ENCODE measurements at regions not wholly inside any gene's neighbourhood (a gene's known extent, or its start where the extent isn't known, plus 50 kb on each side); places are given as distances from the start of the nearest gene placed in this dataset.

DNA sequence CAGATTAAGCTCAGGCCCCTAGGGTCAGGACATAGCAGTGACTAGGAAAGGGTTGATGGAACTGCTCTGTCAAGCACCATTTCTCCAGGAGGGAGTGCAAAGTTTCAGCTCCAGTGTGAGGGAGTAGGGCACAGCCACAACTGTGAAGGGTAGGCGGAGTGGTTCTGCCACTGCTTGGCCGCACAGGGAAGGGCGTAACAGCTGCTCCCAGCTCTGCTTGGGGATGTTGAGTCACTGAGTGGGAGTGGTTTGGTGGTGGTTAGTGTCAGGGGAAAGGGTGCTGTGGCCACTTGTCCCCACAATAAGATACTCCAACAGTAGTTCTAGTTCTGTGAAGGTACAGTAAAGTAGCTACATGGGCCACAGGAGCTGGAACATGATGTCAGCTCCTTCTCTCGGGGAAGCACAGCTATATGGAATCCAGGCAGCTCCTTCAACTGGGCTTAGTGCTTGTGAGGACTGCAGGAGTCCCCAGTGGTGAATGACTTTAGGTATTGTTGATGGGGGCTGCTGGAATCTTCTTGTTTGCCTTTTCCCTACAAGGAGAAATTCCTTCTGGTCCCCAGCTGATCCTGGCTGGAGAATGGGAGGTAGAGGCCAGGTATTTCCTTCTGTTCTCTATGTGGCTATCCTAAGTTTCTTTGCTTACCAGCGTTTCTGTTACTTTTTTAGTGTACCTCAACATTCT is 314.5 kb downstream of the SPATA31D1 start:
- TF ChIP-seq, protein P1, sequence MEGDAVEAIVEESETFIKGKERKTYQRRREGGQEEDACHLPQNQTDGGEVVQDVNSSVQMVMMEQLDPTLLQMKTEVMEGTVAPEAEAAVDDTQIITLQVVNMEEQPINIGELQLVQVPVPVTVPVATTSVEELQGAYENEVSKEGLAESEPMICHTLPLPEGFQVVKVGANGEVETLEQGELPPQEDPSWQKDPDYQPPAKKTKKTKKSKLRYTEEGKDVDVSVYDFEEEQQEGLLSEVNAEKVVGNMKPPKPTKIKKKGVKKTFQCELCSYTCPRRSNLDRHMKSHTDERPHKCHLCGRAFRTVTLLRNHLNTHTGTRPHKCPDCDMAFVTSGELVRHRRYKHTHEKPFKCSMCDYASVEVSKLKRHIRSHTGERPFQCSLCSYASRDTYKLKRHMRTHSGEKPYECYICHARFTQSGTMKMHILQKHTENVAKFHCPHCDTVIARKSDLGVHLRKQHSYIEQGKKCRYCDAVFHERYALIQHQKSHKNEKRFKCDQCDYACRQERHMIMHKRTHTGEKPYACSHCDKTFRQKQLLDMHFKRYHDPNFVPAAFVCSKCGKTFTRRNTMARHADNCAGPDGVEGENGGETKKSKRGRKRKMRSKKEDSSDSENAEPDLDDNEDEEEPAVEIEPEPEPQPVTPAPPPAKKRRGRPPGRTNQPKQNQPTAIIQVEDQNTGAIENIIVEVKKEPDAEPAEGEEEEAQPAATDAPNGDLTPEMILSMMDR (IDR thresholded peaks at IDR 0.05) = no peak
- no peak for TF ChIP-seq EZH2phosphoT487 (IDR thresholded peaks at IDR 0.05)
